ENCODE measurements at regions not wholly inside any gene's neighbourhood (a gene's known extent, or its start where the extent isn't known, plus 50 kb on each side); places are given as distances from the start of the nearest gene placed in this dataset.

DNA sequence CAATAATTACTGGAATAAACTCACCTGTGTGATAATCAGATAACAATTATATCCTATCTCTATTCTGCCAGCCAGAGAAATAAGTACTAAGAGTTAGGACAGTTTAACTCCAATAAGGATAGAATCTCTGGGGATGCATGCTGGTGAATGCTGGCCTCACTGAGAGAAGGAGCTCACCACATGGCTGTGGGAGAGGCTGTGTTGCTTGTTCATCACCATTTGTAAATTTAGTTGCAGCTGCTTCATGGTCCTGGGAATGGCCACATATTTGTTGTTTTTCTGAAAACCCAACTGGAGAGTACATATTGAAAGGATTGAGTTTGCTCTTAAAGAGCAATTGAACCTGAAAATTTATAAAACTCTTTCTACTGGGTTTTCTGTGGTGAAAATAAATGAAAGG, 207.3 kb downstream of the NECTIN3 start:
- no peak for ATAC-seq
- TF ChIP-seq, protein P1, sequence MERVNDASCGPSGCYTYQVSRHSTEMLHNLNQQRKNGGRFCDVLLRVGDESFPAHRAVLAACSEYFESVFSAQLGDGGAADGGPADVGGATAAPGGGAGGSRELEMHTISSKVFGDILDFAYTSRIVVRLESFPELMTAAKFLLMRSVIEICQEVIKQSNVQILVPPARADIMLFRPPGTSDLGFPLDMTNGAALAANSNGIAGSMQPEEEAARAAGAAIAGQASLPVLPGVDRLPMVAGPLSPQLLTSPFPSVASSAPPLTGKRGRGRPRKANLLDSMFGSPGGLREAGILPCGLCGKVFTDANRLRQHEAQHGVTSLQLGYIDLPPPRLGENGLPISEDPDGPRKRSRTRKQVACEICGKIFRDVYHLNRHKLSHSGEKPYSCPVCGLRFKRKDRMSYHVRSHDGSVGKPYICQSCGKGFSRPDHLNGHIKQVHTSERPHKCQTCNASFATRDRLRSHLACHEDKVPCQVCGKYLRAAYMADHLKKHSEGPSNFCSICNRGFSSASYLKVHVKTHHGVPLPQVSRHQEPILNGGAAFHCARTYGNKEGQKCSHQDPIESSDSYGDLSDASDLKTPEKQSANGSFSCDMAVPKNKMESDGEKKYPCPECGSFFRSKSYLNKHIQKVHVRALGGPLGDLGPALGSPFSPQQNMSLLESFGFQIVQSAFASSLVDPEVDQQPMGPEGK (CRISPR knock-in tag; IDR thresholded peaks at IDR 0.05; ENCODE audit: borderline replicate concordance) = no peak
- TF ChIP-seq, protein P2, sequence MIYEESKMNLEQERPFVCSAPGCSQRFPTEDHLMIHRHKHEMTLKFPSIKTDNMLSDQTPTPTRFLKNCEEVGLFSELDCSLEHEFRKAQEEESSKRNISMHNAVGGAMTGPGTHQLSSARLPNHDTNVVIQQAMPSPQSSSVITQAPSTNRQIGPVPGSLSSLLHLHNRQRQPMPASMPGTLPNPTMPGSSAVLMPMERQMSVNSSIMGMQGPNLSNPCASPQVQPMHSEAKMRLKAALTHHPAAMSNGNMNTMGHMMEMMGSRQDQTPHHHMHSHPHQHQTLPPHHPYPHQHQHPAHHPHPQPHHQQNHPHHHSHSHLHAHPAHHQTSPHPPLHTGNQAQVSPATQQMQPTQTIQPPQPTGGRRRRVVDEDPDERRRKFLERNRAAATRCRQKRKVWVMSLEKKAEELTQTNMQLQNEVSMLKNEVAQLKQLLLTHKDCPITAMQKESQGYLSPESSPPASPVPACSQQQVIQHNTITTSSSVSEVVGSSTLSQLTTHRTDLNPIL (CRISPR knock-in tag; IDR thresholded peaks at IDR 0.05; ENCODE audit: low read depth) = no peak
- TF ChIP-seq PPARA (CRISPR knock-in tag; IDR thresholded peaks at IDR 0.05; ENCODE audit: borderline replicate concordance) = no peak
- no peak for TF ChIP-seq RARB (CRISPR knock-in tag; IDR thresholded peaks at IDR 0.05)
- TF ChIP-seq CSDC2 (CRISPR knock-in tag; IDR thresholded peaks at IDR 0.05) = no peak
- TF ChIP-seq ZFP30 (CRISPR knock-in tag; IDR thresholded peaks at IDR 0.05) = no peak
- TF ChIP-seq, protein P3, sequence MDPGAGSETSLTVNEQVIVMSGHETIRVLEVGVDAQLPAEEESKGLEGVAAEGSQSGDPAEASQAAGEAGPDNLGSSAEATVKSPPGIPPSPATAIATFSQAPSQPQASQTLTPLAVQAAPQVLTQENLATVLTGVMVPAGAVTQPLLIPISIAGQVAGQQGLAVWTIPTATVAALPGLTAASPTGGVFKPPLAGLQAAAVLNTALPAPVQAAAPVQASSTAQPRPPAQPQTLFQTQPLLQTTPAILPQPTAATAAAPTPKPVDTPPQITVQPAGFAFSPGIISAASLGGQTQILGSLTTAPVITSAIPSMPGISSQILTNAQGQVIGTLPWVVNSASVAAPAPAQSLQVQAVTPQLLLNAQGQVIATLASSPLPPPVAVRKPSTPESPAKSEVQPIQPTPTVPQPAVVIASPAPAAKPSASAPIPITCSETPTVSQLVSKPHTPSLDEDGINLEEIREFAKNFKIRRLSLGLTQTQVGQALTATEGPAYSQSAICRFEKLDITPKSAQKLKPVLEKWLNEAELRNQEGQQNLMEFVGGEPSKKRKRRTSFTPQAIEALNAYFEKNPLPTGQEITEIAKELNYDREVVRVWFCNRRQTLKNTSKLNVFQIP (CRISPR knock-in tag; IDR thresholded peaks at IDR 0.05; ENCODE audit: borderline replicate concordance, low read depth) = no peak
- TF ChIP-seq GLIS3 (CRISPR knock-in tag; IDR thresholded peaks at IDR 0.05) = no peak
- TF ChIP-seq TCF4 (CRISPR knock-in tag; IDR thresholded peaks at IDR 0.05; ENCODE audit: borderline replicate concordance) = no peak
- TF ChIP-seq ESRRG (CRISPR knock-in tag; IDR thresholded peaks at IDR 0.05) = no peak
- no peak for TF ChIP-seq ZC3H10 (CRISPR knock-in tag; IDR thresholded peaks at IDR 0.05)
- TF ChIP-seq ZNF70 (CRISPR knock-in tag; IDR thresholded peaks at IDR 0.05) = no peak
- no peak for TF ChIP-seq BACH2 (CRISPR knock-in tag; IDR thresholded peaks at IDR 0.05; ENCODE audit: borderline replicate concordance)

DNA sequence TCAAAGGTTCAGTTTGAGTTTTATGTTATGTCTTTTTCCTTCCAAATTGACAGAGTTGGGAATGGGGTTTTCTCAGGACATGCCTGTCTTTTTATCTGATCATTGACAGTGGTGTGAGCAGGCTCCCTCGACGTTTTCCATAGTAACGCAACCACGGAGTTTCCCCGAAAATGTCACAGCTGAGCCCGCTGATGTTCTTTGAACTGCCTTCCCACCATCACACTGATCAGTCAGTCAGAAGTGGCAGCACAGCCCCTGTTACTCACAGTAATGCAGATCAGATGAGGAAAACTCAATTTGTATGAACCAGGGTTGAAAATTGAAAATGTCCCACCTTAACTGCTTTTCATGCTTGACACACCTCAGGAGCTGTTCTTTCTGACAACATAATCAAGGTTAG, 210.4 kb downstream of the NECTIN3 start:
- no peak for ATAC-seq
- no peak for TF ChIP-seq TOX (CRISPR knock-in tag; IDR thresholded peaks at IDR 0.05; ENCODE audit: borderline replicate concordance)
- no peak for TF ChIP-seq ZFP3 (CRISPR knock-in tag; IDR thresholded peaks at IDR 0.05)
- TF ChIP-seq BACH2 (CRISPR knock-in tag; IDR thresholded peaks at IDR 0.05; ENCODE audit: borderline replicate concordance) = no peak
- TF ChIP-seq, protein P4, sequence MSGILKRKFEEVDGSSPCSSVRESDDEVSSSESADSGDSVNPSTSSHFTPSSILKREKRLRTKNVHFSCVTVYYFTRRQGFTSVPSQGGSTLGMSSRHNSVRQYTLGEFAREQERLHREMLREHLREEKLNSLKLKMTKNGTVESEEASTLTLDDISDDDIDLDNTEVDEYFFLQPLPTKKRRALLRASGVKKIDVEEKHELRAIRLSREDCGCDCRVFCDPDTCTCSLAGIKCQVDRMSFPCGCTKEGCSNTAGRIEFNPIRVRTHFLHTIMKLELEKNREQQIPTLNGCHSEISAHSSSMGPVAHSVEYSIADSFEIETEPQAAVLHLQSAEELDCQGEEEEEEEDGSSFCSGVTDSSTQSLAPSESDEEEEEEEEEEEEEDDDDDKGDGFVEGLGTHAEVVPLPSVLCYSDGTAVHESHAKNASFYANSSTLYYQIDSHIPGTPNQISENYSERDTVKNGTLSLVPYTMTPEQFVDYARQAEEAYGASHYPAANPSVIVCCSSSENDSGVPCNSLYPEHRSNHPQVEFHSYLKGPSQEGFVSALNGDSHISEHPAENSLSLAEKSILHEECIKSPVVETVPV (CRISPR knock-in tag; IDR thresholded peaks at IDR 0.05) = no peak
- no peak for TF ChIP-seq PPARA (CRISPR knock-in tag; IDR thresholded peaks at IDR 0.05; ENCODE audit: borderline replicate concordance)
- no peak for TF ChIP-seq ZFP30 (CRISPR knock-in tag; IDR thresholded peaks at IDR 0.05)
- TF ChIP-seq ZNF70 (CRISPR knock-in tag; IDR thresholded peaks at IDR 0.05) = no peak
- TF ChIP-seq ARNTL (CRISPR knock-in tag; IDR thresholded peaks at IDR 0.05; ENCODE audit: borderline replicate concordance, low read depth) = no peak
- TF ChIP-seq RARB (CRISPR knock-in tag; IDR thresholded peaks at IDR 0.05) = no peak
- TF ChIP-seq, protein P3 (CRISPR knock-in tag; IDR thresholded peaks at IDR 0.05; ENCODE audit: borderline replicate concordance, low read depth) = no peak
- TF ChIP-seq ZNF565 (CRISPR knock-in tag; conservative IDR thresholded peaks at IDR 0.05; ENCODE audit: low read depth) = no peak
- no peak for TF ChIP-seq ESRRG (CRISPR knock-in tag; IDR thresholded peaks at IDR 0.05)
- TF ChIP-seq GLIS3 (CRISPR knock-in tag; IDR thresholded peaks at IDR 0.05) = no peak
- no peak for TF ChIP-seq ZC3H10 (CRISPR knock-in tag; IDR thresholded peaks at IDR 0.05)
- TF ChIP-seq SNAI2 (CRISPR knock-in tag; IDR thresholded peaks at IDR 0.05) = no peak
- TF ChIP-seq, protein P5, sequence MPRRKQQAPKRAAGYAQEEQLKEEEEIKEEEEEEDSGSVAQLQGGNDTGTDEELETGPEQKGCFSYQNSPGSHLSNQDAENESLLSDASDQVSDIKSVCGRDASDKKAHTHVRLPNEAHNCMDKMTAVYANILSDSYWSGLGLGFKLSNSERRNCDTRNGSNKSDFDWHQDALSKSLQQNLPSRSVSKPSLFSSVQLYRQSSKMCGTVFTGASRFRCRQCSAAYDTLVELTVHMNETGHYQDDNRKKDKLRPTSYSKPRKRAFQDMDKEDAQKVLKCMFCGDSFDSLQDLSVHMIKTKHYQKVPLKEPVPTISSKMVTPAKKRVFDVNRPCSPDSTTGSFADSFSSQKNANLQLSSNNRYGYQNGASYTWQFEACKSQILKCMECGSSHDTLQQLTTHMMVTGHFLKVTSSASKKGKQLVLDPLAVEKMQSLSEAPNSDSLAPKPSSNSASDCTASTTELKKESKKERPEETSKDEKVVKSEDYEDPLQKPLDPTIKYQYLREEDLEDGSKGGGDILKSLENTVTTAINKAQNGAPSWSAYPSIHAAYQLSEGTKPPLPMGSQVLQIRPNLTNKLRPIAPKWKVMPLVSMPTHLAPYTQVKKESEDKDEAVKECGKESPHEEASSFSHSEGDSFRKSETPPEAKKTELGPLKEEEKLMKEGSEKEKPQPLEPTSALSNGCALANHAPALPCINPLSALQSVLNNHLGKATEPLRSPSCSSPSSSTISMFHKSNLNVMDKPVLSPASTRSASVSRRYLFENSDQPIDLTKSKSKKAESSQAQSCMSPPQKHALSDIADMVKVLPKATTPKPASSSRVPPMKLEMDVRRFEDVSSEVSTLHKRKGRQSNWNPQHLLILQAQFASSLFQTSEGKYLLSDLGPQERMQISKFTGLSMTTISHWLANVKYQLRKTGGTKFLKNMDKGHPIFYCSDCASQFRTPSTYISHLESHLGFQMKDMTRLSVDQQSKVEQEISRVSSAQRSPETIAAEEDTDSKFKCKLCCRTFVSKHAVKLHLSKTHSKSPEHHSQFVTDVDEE (CRISPR knock-in tag; IDR thresholded peaks at IDR 0.05) = no peak
- TF ChIP-seq ISL1 (CRISPR knock-in tag; IDR thresholded peaks at IDR 0.05) = no peak
- no peak for TF ChIP-seq CSDC2 (CRISPR knock-in tag; IDR thresholded peaks at IDR 0.05)
- no peak for TF ChIP-seq OSR1 (CRISPR knock-in tag; IDR thresholded peaks at IDR 0.05)
